Activated CD8-positive, alpha-beta T cell treated with anti-CD3 and anti-CD28 coated beads for 36 hours (primary cell): ENCODE measurements at regions not wholly inside any gene's neighbourhood (a gene's known extent, or its start where the extent isn't known, plus 50 kb on each side); places are given as distances from the start of the nearest gene placed in this dataset.

Source experiments
- ATAC-seq: fragments of 200-7000 bp; cut with Tn5 transposase; one replicate; pipeline ENCODE4 v1.10.0; 2021; ENCODE audit warnings: mild to moderate bottlenecking, moderate library complexity
- CTCF ChIA-PET: fragments of 350-600 bp; sonication (Branson Sonifier 250); formaldehyde crosslinking; loops from one replicate; lab custom pipeline; 2021; ENCODE audit warnings: antibody characterized with exemption; lab: Charles Lee
- POLR2A ChIA-PET: fragments of 350-600 bp; sonication (Branson Sonifier 250); formaldehyde crosslinking; loops from one replicate; lab custom pipeline; 2021; ENCODE audit warnings: antibody characterized with exemption; lab: Charles Lee
- DNase-seq: peaks from one replicate; pipeline ENCODE4 v3.0.0-alpha.2; 2020
- H3K27ac Mint-ChIP-seq: one replicate; pipeline ENCODE4 v1.8.0; 2021; ENCODE audit warnings: mild to moderate bottlenecking, mixed read lengths
- H3K27me3 Mint-ChIP-seq: one replicate; pipeline ENCODE4 v1.8.0; 2021; ENCODE audit warnings: mixed read lengths
- H3K36me3 Mint-ChIP-seq: one replicate; pipeline ENCODE4 v1.8.0; 2021; ENCODE audit warnings: low read depth, mixed read lengths
- H3K4me1 Mint-ChIP-seq: one replicate; pipeline ENCODE4 v1.8.0; 2021; ENCODE audit warnings: low read depth, mixed read lengths
- H3K4me3 Mint-ChIP-seq: one replicate; pipeline ENCODE4 v1.8.0; 2021; ENCODE audit warnings: mild to moderate bottlenecking, moderate library complexity, mixed read lengths
- H3K9me3 Mint-ChIP-seq: one replicate; pipeline ENCODE4 v1.8.0; 2021; ENCODE audit warnings: mixed read lengths
- intact Hi-C: fragments of 100-400 bp; cut with micrococcal nuclease; formaldehyde crosslinking; loops from one replicate; pipeline ENCODE4 v1.10.0; 2022
- TF ChIP-seq, protein P1 (sequence below): fragments of 200-600 bp; IDR thresholded peaks from one replicate; pipeline ENCODE4 v1.8.0; 2022; ENCODE audit warnings: antibody characterized with exemption, mild to moderate bottlenecking

DNA sequence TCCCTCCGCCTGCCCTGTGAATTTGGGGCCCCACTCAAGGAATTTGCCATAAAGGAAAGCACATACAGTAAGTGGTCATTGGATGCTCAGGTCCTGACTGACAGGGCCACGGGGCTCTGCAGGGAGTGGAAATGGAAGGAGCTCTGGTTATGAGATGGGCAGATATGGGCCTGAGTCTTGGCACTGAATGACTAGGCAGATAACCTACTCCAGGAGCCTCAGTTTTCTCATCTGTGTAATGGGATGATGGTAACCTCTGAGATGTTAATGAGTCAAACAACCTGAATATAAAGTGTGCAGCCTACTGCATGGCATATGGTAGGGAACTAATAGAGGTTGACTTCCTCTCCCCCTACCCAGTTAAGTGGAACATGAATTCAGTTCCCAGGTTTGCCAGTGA, 56.4 kb upstream of the NAA20 start:
- intact Hi-C loops = no loop called here
- CTCF ChIA-PET = no interaction called here
- no peaks in the 10 kb centered on the region for H3K36me3 Mint-ChIP-seq
- TF ChIP-seq, protein P1, sequence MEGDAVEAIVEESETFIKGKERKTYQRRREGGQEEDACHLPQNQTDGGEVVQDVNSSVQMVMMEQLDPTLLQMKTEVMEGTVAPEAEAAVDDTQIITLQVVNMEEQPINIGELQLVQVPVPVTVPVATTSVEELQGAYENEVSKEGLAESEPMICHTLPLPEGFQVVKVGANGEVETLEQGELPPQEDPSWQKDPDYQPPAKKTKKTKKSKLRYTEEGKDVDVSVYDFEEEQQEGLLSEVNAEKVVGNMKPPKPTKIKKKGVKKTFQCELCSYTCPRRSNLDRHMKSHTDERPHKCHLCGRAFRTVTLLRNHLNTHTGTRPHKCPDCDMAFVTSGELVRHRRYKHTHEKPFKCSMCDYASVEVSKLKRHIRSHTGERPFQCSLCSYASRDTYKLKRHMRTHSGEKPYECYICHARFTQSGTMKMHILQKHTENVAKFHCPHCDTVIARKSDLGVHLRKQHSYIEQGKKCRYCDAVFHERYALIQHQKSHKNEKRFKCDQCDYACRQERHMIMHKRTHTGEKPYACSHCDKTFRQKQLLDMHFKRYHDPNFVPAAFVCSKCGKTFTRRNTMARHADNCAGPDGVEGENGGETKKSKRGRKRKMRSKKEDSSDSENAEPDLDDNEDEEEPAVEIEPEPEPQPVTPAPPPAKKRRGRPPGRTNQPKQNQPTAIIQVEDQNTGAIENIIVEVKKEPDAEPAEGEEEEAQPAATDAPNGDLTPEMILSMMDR = no peak
- H3K9me3 Mint-ChIP-seq = no peaks in the 10 kb centered on the region
- POLR2A ChIA-PET = no interaction called here
- no peak overlapping the region for H3K27ac Mint-ChIP-seq
- no peak for ATAC-seq
- no peaks in the 10 kb centered on the region for H3K27me3 Mint-ChIP-seq
- DNase-seq = no peak
- H3K4me3 Mint-ChIP-seq = no peak overlapping the region
- no peaks in the 10 kb centered on the region for H3K4me1 Mint-ChIP-seq

DNA sequence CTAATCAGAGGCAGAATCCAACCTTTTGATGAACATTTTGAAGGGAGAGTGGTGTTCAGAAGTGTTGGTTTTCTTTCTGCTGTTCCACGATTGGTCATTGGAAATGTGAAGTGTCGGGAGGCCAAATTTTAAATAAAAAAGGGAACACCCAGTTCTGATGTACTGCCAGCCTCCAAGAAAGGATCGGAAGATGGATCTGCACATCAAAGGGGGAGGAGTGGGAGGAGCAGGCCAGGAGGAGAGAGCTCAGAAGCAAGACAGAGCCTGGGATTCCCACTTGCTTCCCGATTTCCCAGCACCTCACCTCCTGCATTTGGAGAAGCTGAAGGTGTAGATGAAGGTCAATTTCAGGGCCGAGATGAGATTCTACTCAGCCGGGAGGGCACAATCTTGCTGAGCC, 55.9 kb upstream of the NAA20 start:
- H3K9me3 Mint-ChIP-seq = no peaks in the 10 kb centered on the region
- no peak overlapping the region for H3K27ac Mint-ChIP-seq
- no peaks in the 10 kb centered on the region for H3K36me3 Mint-ChIP-seq
- H3K4me3 Mint-ChIP-seq = no peak overlapping the region
- intact Hi-C loops = no loop called here
- TF ChIP-seq, protein P1 = no peak
- no peaks in the 10 kb centered on the region for H3K4me1 Mint-ChIP-seq
- ATAC-seq = no peak
- DNase-seq = no peak
- CTCF ChIA-PET = no interaction called here
- H3K27me3 Mint-ChIP-seq = no peaks in the 10 kb centered on the region
- POLR2A ChIA-PET = interaction anchor here (0.6 kb wide), 1 partner anchor 15 kb away, joined by 4 read pairs; no protein-coding TSS in a partner anchor

DNA sequence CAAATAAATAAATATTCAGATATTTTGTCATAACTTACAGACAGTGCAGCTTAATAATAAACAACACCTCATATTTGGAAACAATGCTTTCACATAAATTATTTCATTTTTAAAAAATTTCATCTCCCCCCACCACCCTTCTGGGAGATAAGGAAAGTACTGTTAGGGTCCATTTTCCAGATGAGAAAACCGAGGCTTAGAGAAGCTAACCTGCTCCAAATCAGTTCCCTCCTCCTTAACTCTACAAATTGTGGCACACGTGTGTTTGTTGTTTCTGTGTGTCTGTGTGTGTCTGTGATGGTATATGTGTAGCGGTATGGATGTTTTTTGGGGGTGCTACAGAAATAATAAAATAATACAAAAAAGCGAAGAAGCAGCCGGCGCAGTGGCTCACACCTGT, 54.2 kb upstream of the NAA20 start:
- H3K36me3 Mint-ChIP-seq = no peaks in the 10 kb centered on the region
- CTCF ChIA-PET = interaction anchor here (1.2 kb wide), 1 partner anchor 57 kb away, joined by 3 read pairs; no protein-coding TSS in a partner anchor
- no peak for ATAC-seq
- no peaks in the 10 kb centered on the region for H3K9me3 Mint-ChIP-seq
- intact Hi-C loops = no loop called here
- POLR2A ChIA-PET = no interaction called here
- no peaks in the 10 kb centered on the region for H3K4me1 Mint-ChIP-seq
- H3K27me3 Mint-ChIP-seq = no peaks in the 10 kb centered on the region
- no peak for DNase-seq
- TF ChIP-seq, protein P1 = no peak
- no peak overlapping the region for H3K4me3 Mint-ChIP-seq
- H3K27ac Mint-ChIP-seq = no peak overlapping the region

DNA sequence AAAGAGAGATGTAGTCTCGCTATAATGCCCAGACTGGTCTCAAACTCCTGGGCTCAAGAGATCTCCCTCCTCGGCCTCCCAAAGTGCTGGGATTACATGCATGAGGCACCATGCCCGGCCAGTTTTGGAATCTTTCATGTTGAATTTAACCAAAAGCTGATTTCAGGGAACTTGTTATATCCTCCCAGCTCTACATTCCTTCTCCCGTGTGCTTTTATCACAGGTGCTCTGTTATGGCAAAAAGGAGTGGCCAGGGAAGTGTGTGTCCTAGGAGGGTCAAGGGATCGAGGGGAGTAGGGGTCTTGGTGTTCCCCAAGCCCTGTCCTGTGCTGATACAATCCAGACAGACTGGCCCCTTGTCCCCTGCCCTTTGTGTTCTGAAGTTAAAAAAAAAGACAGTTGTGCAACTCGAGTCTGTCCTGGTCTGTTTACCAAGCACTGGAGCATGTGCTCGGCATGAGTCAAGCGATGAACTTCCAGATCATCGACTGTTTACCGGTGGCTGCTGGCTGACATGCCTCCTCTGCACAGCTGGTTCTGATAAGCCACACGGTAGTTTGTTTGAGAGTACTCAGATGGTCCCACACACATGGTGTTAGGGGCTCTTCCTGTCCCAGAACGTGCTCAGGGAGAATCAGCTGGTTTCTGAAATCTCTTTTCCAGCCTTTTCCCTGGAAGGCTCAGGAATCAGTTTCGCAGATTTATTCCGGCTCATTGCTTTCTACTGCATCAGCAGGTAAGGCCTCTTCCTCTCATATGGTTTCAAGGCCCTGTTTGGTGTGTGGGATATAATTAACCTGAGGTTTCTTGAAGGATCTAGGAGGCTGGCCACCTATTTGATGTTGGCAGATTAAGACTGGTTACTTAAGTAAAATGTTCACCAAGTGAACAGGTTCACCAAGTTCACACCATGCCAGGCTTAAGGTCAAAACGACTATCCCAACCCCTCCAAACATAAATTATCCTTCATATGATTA, 52.6 kb upstream of the NAA20 start:
- ChIA-PET POLR2A (no interaction called here), CTCF (no interaction called here)
- intact Hi-C loops = no loop called here
- H3K36me3 Mint-ChIP-seq = no peaks in the 10 kb centered on the region
- H3K9me3 Mint-ChIP-seq = no peaks in the 10 kb centered on the region
- H3K27ac Mint-ChIP-seq = no peak overlapping the region
- no peak overlapping the region for H3K4me3 Mint-ChIP-seq
- ATAC-seq (no peak), DNase-seq (no peak)
- no peaks in the 10 kb centered on the region for H3K27me3 Mint-ChIP-seq
- TF ChIP-seq, protein P1 = no peak
- H3K4me1 Mint-ChIP-seq = peaks cover 15% of the 10 kb centered on the region

DNA sequence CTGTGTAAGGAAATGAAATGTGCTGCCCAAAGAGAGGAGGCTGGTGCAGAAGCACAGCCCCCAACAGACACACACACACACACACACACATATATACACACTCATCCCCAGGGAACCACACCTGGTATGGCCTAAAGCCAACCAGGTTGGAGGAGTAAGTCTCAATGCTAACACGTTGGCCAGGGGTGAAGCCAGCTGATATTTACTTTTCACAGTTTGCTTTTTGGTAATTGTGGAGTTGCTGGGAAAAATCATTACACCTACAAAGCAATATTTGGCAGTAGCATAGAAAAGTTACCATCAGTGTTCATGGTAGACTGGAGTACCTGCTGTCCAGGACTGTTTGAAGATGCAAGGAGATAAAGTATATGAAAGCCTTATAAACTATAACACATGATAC, 50.3 kb upstream of the NAA20 start:
- H3K4me3 Mint-ChIP-seq = no peak overlapping the region
- no peaks in the 10 kb centered on the region for H3K27me3 Mint-ChIP-seq
- ATAC-seq = no peak
- no peak overlapping the region for H3K27ac Mint-ChIP-seq
- H3K4me1 Mint-ChIP-seq = peaks cover 15% of the 10 kb centered on the region
- no peak for DNase-seq
- H3K9me3 Mint-ChIP-seq = no peaks in the 10 kb centered on the region
- no peaks in the 10 kb centered on the region for H3K36me3 Mint-ChIP-seq
- TF ChIP-seq, protein P1 = no peak
- intact Hi-C loops = no loop called here
- ChIA-PET CTCF (no interaction called here), POLR2A (no interaction called here)
